ENCODE measurements at regions not wholly inside any gene's neighbourhood (a gene's known extent, or its start where the extent isn't known, plus 50 kb on each side); places are given as distances from the start of the nearest gene placed in this dataset.
A peak's percentile ranks its signal among the peaks of the same experiment; 100 is the strongest.
"Not testable (repeated sequence)": the region's sequence is repeated elsewhere in the genome, so short reads cannot be mapped to it uniquely, and the experiment has no call there.

- H3K9me3 ChIP-seq: not testable (repeated sequence)
- peak overlapping the region; percentile 65 for H3K4me3 ChIP-seq
These were observed 108.2 kb downstream of the SPATA31A1 start for GRCh38 chr9:39463696-39464095.

DNA sequence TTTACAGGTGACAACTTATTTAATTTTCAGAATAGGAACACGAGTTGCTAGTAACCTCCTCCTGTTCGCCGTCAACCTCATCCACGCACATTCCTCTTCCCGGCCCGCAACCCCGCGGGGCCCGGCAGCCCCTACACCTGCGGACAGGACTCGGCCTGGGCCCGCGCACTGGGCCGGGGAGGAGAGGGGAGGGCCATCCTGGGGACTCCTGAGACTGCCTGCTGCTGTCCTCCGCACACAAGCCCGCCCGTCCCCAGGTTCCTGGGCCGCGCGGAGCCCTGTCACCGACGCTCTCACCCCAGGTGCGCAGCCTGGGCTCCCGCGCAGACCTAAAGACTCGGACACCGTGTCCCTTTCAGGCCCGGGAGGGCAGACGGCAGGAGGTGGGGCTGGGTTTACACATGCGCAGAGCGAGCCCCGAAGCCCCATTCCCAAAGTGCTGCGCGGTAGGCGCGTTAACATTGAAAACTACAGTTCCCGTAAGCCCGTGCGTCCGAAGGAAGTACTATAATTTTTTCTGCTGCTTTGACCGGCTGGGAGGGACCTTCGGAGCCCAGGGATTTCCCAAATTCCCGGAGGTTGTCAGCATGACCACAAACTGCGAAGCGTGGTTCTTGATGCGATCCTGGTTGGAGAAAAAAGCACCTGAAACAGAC, 108.8 kb downstream of the SPATA31A1 start:
- not testable (repeated sequence) for H3K9me3 ChIP-seq, H3K4me1 ChIP-seq, H3K36me3 ChIP-seq, H3K27me3 ChIP-seq, H3K27ac ChIP-seq, H4K20me1 ChIP-seq
- Histone ChIP-seq H3K4me2 (peak overlapping the region; percentile 43; the same call in 1 of the 2 replicates), H3K4me3 (peak overlapping the region; percentile 65), H3K9ac (peak overlapping the region; percentile 15; the same call in 1 of the 2 replicates)

More at GRCh38 chr9:39463696-39464095, 108.2 kb downstream of the SPATA31A1 start:
- not testable (repeated sequence) for H3K9ac ChIP-seq, H4K20me1 ChIP-seq, H3K27me3 ChIP-seq, H3K4me1 ChIP-seq, H3K27ac ChIP-seq, H3K36me3 ChIP-seq
- H3K4me2 ChIP-seq: peak overlapping the region; percentile 43; the same call in 1 of the 2 replicates

GRCh38 chr9:39474499-39474898, 119.0 kb downstream of the SPATA31A1 start:
- H3K9me3 ChIP-seq, H3K4me3 ChIP-seq, H4K20me1 ChIP-seq, H3K4me1 ChIP-seq, H3K36me3 ChIP-seq, H3K27me3 ChIP-seq, H3K4me2 ChIP-seq, H3K27ac ChIP-seq, H3K9ac ChIP-seq: not testable (repeated sequence)

DNA sequence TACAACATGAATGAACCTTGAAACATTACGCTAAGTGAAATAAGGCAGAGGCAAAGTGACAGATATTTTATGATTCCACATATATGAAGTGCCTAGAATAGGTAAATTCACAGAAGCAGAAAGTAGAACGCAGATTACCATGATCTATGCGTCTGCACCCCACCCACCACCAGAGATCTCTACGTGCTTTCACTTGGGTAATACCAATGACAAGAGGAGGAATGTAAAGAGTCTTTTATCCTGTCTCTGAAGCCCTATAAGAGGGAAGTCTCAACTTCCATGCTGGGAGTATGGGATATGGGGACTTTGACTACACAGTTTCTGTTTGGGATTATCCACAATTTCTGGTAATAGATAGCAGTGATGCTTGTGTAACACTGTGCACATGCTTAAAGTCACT, 127.6 kb downstream of the SPATA31A1 start:
- H3K4me1 ChIP-seq, H3K4me3 ChIP-seq, H3K9me3 ChIP-seq, H3K27ac ChIP-seq, H3K27me3 ChIP-seq, H3K4me2 ChIP-seq, H3K36me3 ChIP-seq, H3K9ac ChIP-seq, H4K20me1 ChIP-seq: not testable (repeated sequence)

GRCh38 chr9:39483880-39484279, 128.4 kb downstream of the SPATA31A1 start:
- not testable (repeated sequence) for H3K27ac ChIP-seq, H3K9me3 ChIP-seq, H3K9ac ChIP-seq, H3K27me3 ChIP-seq, H3K4me2 ChIP-seq, H4K20me1 ChIP-seq, H3K4me3 ChIP-seq, H3K36me3 ChIP-seq, H3K4me1 ChIP-seq

DNA sequence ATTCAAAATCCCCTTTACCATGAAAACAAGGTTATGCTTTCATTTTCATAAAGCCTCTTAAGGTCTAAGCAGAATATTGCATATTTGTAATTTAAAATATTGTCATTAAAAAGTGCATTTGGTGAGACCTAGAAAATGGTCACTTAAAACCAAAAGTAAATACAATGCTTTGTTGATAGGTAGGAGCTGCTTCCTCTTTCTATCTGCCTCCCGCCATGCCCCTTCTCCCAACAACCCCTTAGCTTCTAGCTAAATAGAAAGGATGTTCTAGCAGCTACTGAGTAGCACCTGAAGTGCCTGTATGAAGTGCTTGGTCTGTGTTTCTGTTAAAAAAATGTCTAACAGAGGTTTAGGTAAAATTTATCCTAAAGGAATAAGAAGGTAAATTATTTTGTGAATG, 128.8 kb downstream of the SPATA31A1 start:
- not testable (repeated sequence) for H3K27me3 ChIP-seq, H3K27ac ChIP-seq, H3K9me3 ChIP-seq, H3K36me3 ChIP-seq, H4K20me1 ChIP-seq, H3K4me3 ChIP-seq, H3K4me2 ChIP-seq, H3K9ac ChIP-seq, H3K4me1 ChIP-seq

GRCh38 chr9:39487477-39487876, 132.0 kb downstream of the SPATA31A1 start:
- H3K36me3 ChIP-seq, H3K4me2 ChIP-seq, H3K4me1 ChIP-seq, H3K9me3 ChIP-seq, H3K27ac ChIP-seq, H4K20me1 ChIP-seq, H3K27me3 ChIP-seq, H3K4me3 ChIP-seq, H3K9ac ChIP-seq: not testable (repeated sequence)

DNA sequence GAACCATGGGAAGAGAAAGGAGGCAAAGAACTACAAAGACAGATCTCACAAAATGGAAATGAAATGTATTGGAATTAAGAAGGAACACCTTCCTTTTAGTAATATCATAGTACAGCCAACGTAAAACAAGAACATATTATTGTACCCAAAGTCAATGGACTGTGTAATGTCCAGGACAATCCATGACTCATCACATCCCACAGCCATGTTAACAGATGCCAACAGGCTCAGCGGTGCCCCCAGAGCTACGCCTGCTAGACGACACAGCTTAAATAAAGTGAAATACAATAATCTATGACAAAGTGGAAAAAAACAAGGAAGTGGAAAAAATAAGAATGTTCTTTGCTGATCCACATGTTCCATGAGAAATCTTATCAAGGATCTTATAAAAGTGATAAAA, 140.8 kb downstream of the SPATA31A1 start:
- H3K4me1 ChIP-seq, H3K4me3 ChIP-seq, H3K4me2 ChIP-seq, H3K27ac ChIP-seq, H3K9ac ChIP-seq, H3K9me3 ChIP-seq, H3K27me3 ChIP-seq, H4K20me1 ChIP-seq, H3K36me3 ChIP-seq: not testable (repeated sequence)

- H3K27me3 ChIP-seq, H3K4me2 ChIP-seq, H3K36me3 ChIP-seq, H3K4me3 ChIP-seq, H3K4me1 ChIP-seq, H3K27ac ChIP-seq, H4K20me1 ChIP-seq, H3K9me3 ChIP-seq, H3K9ac ChIP-seq: not testable (repeated sequence)
These were observed 147.7 kb downstream of the SPATA31A1 start for GRCh38 chr9:39503178-39503577.

DNA sequence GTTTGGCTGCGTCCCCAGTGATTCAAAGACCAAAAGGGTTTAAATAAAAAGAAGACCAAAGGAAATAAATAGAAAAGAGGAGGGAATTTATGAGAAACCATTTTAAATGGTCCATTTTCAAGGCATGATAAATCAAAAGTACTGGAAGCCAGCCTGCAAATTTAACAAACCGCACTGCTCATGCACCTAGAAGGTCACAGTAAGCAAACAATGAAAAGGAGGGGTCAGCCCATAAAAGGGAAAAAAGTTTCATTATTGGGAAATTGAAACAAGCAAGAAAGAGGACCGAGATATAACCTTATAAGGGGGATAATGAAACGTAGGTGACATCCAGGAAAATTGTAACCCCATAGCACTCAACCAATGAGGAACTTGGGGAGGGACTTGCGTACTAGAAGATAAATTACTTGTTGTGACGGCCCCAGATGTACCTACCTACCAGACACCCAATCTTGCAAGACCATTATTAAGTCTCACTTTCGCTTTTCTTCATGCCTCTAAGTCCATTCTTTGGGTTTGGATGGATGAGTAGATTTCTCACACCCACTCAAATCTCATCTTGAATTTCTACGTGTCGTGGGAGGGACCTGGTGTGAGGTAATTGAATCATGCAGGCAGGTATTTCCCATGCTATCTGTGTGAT, 172.0 kb downstream of the SPATA31A1 start:
- H3K9me3 ChIP-seq, H3K27ac ChIP-seq, H3K4me1 ChIP-seq, H3K4me3 ChIP-seq, H3K4me2 ChIP-seq, H3K36me3 ChIP-seq, H4K20me1 ChIP-seq, H3K9ac ChIP-seq, H3K27me3 ChIP-seq: not testable (repeated sequence)

GRCh38 chr9:39532597-39532996, 177.1 kb downstream of the SPATA31A1 start:
- not testable (repeated sequence) for H3K9me3 ChIP-seq, H3K27me3 ChIP-seq, H3K27ac ChIP-seq, H3K4me3 ChIP-seq, H4K20me1 ChIP-seq, H3K9ac ChIP-seq, H3K4me2 ChIP-seq, H3K36me3 ChIP-seq, H3K4me1 ChIP-seq

- not testable (repeated sequence) for H3K27ac ChIP-seq, H3K9ac ChIP-seq, H3K4me2 ChIP-seq, H3K4me3 ChIP-seq, H3K27me3 ChIP-seq, H3K4me1 ChIP-seq, H3K36me3 ChIP-seq, H3K9me3 ChIP-seq, H4K20me1 ChIP-seq
These were observed 177.7 kb downstream of the SPATA31A1 start for GRCh38 chr9:39533001-39533762.

GRCh38 chr9:39533763-39534548, 178.5 kb downstream of the SPATA31A1 start:
- H3K9ac ChIP-seq, H3K4me1 ChIP-seq, H3K36me3 ChIP-seq, H3K27me3 ChIP-seq, H3K4me2 ChIP-seq, H3K9me3 ChIP-seq, H3K4me3 ChIP-seq, H4K20me1 ChIP-seq, H3K27ac ChIP-seq: not testable (repeated sequence)

- not testable (repeated sequence) for H3K36me3 ChIP-seq, H3K9ac ChIP-seq, H4K20me1 ChIP-seq, H3K4me2 ChIP-seq, H3K4me3 ChIP-seq, H3K4me1 ChIP-seq, H3K27ac ChIP-seq, H3K27me3 ChIP-seq, H3K9me3 ChIP-seq
These were observed 179.4 kb downstream of the SPATA31A1 start for GRCh38 chr9:39534897-39535296.
